ENCODE measurements at regions not wholly inside any gene's neighbourhood (a gene's known extent, or its start where the extent isn't known, plus 50 kb on each side); places are given as distances from the start of the nearest gene placed in this dataset.
A peak's percentile ranks its signal among the peaks of the same experiment; 100 is the strongest.

GRCh38 chr2:191615596-191615995 lies 62.3 kb upstream of the NABP1 start:
- DNase-seq, result no peak

- no peak for DNase-seq
Observed at GRCh38 chr2:191617575-191617974, 60.4 kb upstream of the NABP1 start.

- no peak for DNase-seq
Observed at GRCh38 chr2:191618046-191618780, 59.7 kb upstream of the NABP1 start.

GRCh38 chr2:191618786-191619185 lies 59.1 kb upstream of the NABP1 start:
- no peak for DNase-seq

GRCh38 chr2:191620144-191620543 lies 57.8 kb upstream of the NABP1 start:
- peak; percentile 39 for DNase-seq

GRCh38 chr2:191622374-191623320 lies 55.3 kb upstream of the NABP1 start:
- no peak for DNase-seq

GRCh38 chr2:191625016-191625415 lies 52.9 kb upstream of the NABP1 start:
- peak; percentile 54 for DNase-seq

GRCh38 chr2:191625446-191625845 lies 52.5 kb upstream of the NABP1 start:
- no peak for DNase-seq

- DNase-seq, result peak; percentile 87
Observed at GRCh38 chr2:191626497-191627151, 51.3 kb upstream of the NABP1 start.

- DNase-seq, result no peak
Observed at GRCh38 chr2:191627518-191627917, 50.4 kb upstream of the NABP1 start.
